ENCODE measurements at regions not wholly inside any gene's neighbourhood (a gene's known extent, or its start where the extent isn't known, plus 50 kb on each side); places are given as distances from the start of the nearest gene placed in this dataset.

DNA sequence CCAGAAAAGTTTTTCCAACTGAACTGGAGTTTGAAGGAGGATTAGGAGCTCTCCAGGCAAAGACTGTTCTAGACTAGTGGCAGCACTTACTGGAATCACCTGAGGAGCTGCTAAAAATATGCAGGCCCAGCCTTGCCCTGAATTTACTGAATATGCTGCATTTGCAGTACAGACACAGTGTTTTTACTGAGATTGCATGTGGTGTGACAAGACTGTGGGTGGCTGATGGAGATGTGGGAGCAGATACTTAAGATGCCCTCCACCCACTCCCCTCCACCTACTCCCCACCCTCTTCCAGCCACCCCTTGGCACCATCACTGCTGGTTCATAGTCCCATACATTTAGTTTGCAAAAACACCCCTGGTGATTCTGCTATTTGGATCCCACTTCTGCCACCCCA lies 64.1 kb upstream of the HRH2 start:
- TF ChIP-seq, protein P1, sequence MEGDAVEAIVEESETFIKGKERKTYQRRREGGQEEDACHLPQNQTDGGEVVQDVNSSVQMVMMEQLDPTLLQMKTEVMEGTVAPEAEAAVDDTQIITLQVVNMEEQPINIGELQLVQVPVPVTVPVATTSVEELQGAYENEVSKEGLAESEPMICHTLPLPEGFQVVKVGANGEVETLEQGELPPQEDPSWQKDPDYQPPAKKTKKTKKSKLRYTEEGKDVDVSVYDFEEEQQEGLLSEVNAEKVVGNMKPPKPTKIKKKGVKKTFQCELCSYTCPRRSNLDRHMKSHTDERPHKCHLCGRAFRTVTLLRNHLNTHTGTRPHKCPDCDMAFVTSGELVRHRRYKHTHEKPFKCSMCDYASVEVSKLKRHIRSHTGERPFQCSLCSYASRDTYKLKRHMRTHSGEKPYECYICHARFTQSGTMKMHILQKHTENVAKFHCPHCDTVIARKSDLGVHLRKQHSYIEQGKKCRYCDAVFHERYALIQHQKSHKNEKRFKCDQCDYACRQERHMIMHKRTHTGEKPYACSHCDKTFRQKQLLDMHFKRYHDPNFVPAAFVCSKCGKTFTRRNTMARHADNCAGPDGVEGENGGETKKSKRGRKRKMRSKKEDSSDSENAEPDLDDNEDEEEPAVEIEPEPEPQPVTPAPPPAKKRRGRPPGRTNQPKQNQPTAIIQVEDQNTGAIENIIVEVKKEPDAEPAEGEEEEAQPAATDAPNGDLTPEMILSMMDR (conservative IDR thresholded peaks at IDR 0.05 in 1 of 2, IDR thresholded peaks at IDR 0.05 in 1 of 2; ENCODE audit: extremely low read depth in 1 of 2, insufficient read depth in 1 of 2, low read depth in 1 of 2, low read length in 2 of 2) = no peak
- no peak for TF ChIP-seq EZH2 (IDR thresholded peaks at IDR 0.05; ENCODE audit: borderline replicate concordance, low read length)
